ENCODE measurements at regions not wholly inside any gene's neighbourhood (a gene's known extent, or its start where the extent isn't known, plus 50 kb on each side); places are given as distances from the start of the nearest gene placed in this dataset.

- POLR2A ChIA-PET, result no interaction called here
- Histone ChIP-seq H3K4me3 (ENCODE audit: low read depth in 2 of 2, low read length in 1 of 2) (no peak overlapping the region), H3K4me1 (ENCODE audit: control insufficient read depth in 1 of 2, insufficient read depth in 2 of 2, low read depth in 1 of 2, low read length in 1 of 2) (no peaks in the 10 kb centered on the region), H3K4me2 (no peak overlapping the region), H3K27me3 (ENCODE audit: insufficient read depth) (no peaks in the 10 kb centered on the region), H4K20me1 (ENCODE audit: insufficient read depth) (no peaks in the 10 kb centered on the region), H3K9ac (no peak overlapping the region), H3K9me3 (no peaks in the 10 kb centered on the region), H3K9me2 (no peaks in the 10 kb centered on the region), H3K79me2 (ENCODE audit: insufficient read depth) (no peaks in the 10 kb centered on the region), H3F3A (replicated peaks; ENCODE audit: insufficient read depth) (no peaks in the 10 kb centered on the region), H3K36me3 (replicated peaks in 1 of 2; ENCODE audit: control insufficient read depth in 1 of 2, insufficient read depth in 2 of 2, low read length in 1 of 2) (no peaks in the 10 kb centered on the region), H3K27ac (ENCODE audit: low read depth in 2 of 2, low read length in 1 of 2) (no peak overlapping the region), H2AFZ (ENCODE audit: low read depth) (no peak overlapping the region)
- no peak for DNase-seq
- TF ChIP-seq USF2 (IDR thresholded peaks at IDR 0.05; ENCODE audit: borderline replicate concordance, low read depth, low read length), result no peak
- no peak for TF ChIP-seq EP300 (IDR thresholded peaks at IDR 0.05; ENCODE audit: borderline replicate concordance in 1 of 2, low read depth in 1 of 2, low read length in 1 of 2)
- no peak for TF ChIP-seq TAF1 (IDR thresholded peaks at IDR 0.05; ENCODE audit: borderline replicate concordance, low read depth, low read length)
- no peak for TF ChIP-seq ZBTB33 (IDR thresholded peaks at IDR 0.05; ENCODE audit: borderline replicate concordance, low read depth)
- no peak for TF ChIP-seq IRF3 (IDR thresholded peaks at IDR 0.05; ENCODE audit: low read depth, low read length)
- no peak for TF ChIP-seq MAX (IDR thresholded peaks at IDR 0.05; ENCODE audit: low read depth)
- no peak for TF ChIP-seq JUND (IDR thresholded peaks at IDR 0.05)
- no peak for TF ChIP-seq GATA2 (CRISPR knock-in tag; IDR thresholded peaks at IDR 0.05)
- no peak for TF ChIP-seq EZH2phosphoT487 (IDR thresholded peaks at IDR 0.05; ENCODE audit: borderline replicate concordance, low read depth)
- TF ChIP-seq FOXJ3 (CRISPR knock-in tag; IDR thresholded peaks at IDR 0.05), result no peak
- no peak for TF ChIP-seq USF1 (IDR thresholded peaks at IDR 0.05; ENCODE audit: borderline replicate concordance, low read depth)
- TF ChIP-seq SMC3 (IDR thresholded peaks at IDR 0.05; ENCODE audit: low read depth, low read length), result no peak
- no peak for TF ChIP-seq SIN3A (IDR thresholded peaks at IDR 0.05; ENCODE audit: borderline replicate concordance, low read depth, low read length)
- no peak for TF ChIP-seq FOXM1 (IDR thresholded peaks at IDR 0.05; ENCODE audit: low read depth)
- TF ChIP-seq PBX3 (IDR thresholded peaks at IDR 0.05), result no peak
- no peak for TF ChIP-seq RFX5 (IDR thresholded peaks at IDR 0.05; ENCODE audit: low read length)
- TF ChIP-seq MXI1 (IDR thresholded peaks at IDR 0.05; ENCODE audit: low read depth, low read length), result no peak
- no peak for TF ChIP-seq YY1 (IDR thresholded peaks at IDR 0.05; ENCODE audit: low read depth)
- WGBS (ENCODE audit: low lambda C conversion rate), result 3% methylated on average over 1 of the region's 1 CpG
- CTCF ChIA-PET, result no interaction called here
Observed at GRCh38 chr6:93703431-93703830, 284.1 kb upstream of the EPHA7 start.

Data from SK-N-SH (cell line).